Activated naive CD4-positive, alpha-beta T cell treated with Interleukin-2 at 50 U/mL for 16 hours (primary cell): ENCODE measurements at regions not wholly inside any gene's neighbourhood (a gene's known extent, or its start where the extent isn't known, plus 50 kb on each side); places are given as distances from the start of the nearest gene placed in this dataset.
A peak's percentile ranks its signal among the peaks of the same experiment; 100 is the strongest.
"Not testable (repeated sequence)": the region's sequence is repeated elsewhere in the genome, so short reads cannot be mapped to it uniquely, and the experiment has no call there.

Experiments
- DNase-seq: peaks from one replicate; pipeline ENCODE4 v3.0.0-alpha.2; 2020

- DNase-seq: no peak
Observed at GRCh38 chr15:56568466-56569167, 103.7 kb upstream of the MNS1 start.

DNA sequence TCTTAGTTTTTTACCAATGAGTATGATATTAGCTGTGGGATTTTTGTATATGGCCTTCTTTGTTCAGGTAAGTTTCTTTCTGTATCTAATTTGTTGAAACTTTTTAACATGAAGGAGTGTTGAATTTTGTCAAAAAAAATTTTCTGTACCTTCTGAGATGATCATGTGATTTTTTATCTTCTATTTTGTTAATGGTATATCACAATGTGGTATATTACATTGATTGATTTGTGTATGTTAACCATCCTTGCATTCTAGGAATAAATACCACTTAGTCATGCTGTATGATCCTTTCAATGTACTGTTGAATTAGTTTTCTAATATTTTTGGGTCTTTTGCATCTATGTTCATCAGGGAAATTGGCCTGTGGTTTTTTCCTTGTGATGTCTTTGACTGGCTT is 92.5 kb upstream of the MNS1 start:
- DNase-seq: no peak

- no peak for DNase-seq
Observed at GRCh38 chr15:56553486-56553885, 88.5 kb upstream of the MNS1 start.

- DNase-seq: no peak
Observed at GRCh38 chr15:56552659-56553058, 87.7 kb upstream of the MNS1 start.

GRCh38 chr15:56540570-56540969 is 75.6 kb upstream of the MNS1 start:
- not testable (repeated sequence) for DNase-seq

DNA sequence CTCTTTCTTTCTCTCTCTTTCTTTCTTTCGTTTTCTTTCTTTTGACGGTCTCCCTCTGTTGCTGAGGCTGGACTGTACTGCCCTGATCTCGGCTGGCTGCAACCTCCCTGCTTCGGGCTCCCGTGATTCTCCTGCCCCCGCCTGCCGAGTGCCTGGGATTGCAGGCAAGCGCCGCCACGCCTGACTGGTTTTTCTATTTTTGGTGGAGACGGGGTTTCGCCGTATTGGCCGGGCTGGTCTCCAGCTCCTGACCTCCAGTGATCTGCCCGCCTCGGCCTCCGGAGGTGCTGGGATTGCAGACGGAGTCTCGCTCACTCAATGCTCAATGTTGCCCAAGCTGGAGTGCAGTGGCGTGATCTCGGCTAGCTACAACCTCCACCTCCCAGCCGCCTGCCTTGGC is 75.2 kb upstream of the MNS1 start:
- DNase-seq: not testable (repeated sequence)

DNA sequence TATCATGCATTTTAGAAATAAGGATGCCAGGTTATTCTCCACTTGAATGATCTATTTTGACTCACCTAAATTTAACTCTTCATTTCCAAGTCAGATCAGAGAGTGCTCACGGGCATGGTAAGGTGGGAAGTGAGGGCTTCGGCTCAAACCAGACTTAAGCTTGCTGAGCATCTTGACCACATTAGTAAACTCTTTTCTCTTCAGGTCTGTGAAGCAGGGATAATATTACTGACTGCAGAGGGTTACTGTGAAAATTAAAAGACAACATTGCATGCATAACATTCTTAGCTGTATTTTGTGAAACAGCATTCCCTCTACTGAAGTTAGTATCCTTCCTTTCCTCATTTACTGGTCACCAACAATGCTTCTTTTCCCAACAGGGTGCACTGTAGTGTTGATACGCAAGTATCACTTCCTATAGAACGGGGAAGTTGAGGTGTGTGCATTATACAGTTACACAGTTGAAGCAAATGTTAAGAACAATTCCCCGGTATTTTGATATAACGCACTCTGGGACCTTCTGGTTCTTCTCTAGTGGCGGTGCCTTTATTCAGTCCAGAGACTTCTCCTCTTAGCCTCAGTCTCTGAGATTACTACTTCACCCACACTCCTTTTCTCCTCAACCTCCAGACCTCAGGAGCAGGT is 74.1 kb upstream of the MNS1 start:
- no peak for DNase-seq

GRCh38 chr15:56537881-56538280 is 72.9 kb upstream of the MNS1 start:
- DNase-seq: peak; percentile 22

- DNase-seq: no peak
Observed at GRCh38 chr15:56534728-56535127, 69.8 kb upstream of the MNS1 start.

- no peak for DNase-seq
Observed at GRCh38 chr15:56533731-56534403, 68.9 kb upstream of the MNS1 start.

DNA sequence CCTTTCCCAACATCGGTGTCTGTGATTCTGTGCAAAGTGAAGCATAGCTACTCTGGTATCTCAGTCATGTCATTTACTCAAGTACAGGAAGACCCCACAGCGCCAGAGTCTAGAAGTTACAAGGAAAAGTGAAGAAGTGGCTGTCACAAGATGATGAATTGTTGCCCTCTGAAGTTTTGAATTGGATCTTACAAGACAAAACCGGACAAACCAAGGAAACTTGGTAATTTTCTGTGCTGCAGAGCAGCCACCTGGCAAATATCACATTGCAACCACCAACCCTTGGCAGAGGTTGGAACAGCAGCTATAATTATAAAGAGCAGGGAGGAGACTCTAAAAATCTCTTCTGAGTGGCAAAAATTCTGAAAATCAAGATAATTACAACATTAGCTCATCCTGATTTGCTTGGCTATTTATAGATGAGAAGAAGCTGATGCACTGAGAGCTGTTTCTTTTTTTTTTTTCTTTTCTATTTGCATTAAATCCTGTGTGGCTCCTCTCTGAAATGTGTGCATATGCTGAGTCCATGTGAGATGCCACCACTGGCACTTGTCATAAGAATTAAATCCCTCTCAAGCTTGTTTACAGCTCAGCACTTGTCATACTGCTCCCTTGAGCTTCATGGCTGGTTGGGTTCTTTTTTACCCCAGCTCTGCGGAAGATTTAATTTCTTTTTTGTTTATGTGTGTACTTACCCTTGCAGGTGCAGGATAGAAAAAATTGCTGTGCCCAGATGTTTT is 68.0 kb upstream of the MNS1 start:
- DNase-seq: no peak

DNA sequence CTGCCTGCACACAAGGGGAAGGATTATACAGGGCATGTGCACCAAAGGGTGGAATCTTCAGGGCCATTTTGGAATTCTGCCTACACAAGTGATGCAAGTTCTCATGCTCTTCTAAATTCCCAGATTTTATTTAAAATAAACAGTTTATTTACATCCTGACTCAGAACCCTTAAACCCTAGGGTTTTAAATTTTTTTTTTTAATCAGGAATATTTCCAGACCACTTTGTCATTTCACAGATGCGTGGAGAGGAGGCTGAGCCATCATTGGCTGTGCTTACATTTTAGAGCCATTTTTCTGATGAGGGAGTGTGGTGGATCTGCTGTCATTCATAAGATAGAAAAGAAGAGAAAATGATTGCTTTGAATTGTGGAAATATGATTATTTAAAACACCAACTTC is 65.2 kb upstream of the MNS1 start:
- no peak for DNase-seq

DNA sequence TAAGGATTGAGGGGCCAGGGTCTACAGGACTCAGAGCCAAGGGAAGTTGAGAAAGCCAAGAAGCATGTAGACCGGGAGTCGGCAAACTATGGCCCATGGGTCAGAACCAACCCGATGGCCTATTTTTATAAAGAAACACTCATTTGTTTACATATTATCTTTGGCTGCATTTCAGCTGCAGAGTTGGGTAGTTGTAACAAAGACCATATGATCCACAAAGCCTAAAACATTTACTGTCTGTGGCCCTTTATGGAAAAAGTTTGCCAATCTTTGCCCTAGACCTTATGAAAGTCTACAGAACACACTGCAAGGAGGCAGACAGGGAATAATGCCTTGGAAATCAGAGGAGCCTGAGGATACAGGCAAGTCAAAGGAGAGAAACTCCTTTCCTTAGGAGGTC is 63.2 kb upstream of the MNS1 start:
- no peak for DNase-seq

DNA sequence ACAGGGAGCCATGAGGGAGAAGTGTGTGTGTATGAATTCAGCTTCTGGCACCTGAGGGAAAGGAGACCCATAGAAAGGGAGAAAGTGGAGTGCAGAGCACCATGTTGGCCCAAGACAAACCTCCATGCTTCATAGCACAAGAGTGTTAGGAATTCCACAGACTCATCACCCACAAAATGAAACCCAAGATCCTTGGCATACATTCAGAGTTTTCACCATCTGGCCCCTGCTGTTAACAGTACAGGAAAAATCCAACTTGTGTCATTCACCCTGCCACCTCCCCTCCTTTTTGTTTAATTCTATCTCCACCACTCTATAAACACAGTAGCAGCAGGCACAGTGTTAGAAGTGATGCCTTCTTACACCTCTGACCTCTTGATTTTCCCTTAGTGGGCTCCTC is 60.0 kb upstream of the MNS1 start:
- no peak for DNase-seq

- no peak for DNase-seq
Observed at GRCh38 chr15:56523521-56523920, 58.6 kb upstream of the MNS1 start.

DNA sequence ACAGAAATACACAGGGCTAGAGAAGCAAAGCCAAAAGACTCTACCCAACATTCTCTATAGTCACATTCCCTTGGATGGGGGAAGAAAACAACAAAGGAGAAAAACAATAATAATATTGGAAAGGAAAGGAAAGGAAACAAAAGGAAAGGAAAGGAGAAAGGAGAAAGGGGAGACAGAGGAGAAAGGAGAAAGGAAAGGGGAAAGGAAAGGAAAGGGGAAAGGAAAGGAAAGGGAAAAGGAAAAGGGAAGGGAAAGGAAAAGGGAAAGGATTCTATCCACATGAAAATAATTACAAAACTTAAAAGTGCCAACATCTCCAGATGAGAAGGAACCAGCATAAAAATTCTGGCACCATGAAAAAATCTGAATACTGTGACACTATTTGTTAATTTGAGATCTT is 54.1 kb upstream of the MNS1 start:
- DNase-seq: no peak
